SK-N-SH treated with all-trans-retinoic acid at 6 μM for 48 hours (cell line): ENCODE measurements at regions not wholly inside any gene's neighbourhood (a gene's known extent, or its start where the extent isn't known, plus 50 kb on each side); places are given as distances from the start of the nearest gene placed in this dataset.

Experiments used
- BACH2 ChIP-seq: fragments of 250-450 bp; sonication (Bioruptor Pico); IDR thresholded peaks from 2 replicates; pipeline ENCODE4 v1.9.0; 2021; ENCODE audit warnings: mild to moderate bottlenecking, borderline replicate concordance
- ISL1 ChIP-seq: fragments of 250-450 bp; sonication (Bioruptor Pico); IDR thresholded peaks from 2 replicates; pipeline ENCODE4 v2.1.2; 2022; ENCODE audit warnings: mild to moderate bottlenecking, moderate library complexity
- ZNF70 ChIP-seq: fragments of 450-650 bp; formaldehyde crosslinking; IDR thresholded peaks from 2 replicates; pipeline ENCODE4 v1.5.0; 2020; ENCODE audit warnings: mild to moderate bottlenecking, moderate library complexity
- TF ChIP-seq, protein P1 (sequence below): fragments of 250-450 bp; sonication (Bioruptor Pico); IDR thresholded peaks from 2 replicates; pipeline ENCODE4 v1.8.0; 2020; ENCODE audit warnings: mild to moderate bottlenecking, moderate library complexity, borderline replicate concordance

DNA sequence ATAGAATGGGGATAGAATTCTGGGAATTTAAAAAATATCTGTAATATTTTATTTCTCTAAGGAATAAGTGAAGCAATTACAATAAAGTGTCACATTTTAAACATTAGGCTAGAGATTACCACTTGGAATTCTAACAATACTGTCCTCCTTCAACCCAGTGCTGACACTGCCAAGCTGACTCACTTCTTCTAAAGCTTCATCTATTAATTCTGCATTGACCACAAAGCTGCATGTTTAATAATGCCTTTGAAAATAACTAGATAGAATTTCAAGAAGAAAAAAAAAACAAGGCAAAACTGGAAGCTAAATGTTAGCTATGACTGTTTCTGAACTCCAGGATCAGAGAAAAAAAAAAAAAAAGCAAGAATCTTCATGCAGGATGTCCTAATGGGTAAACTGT is 970.7 kb upstream of the FBXO33 start:
- TF ChIP-seq BACH2 (CRISPR knock-in tag) (no peak), ISL1 (CRISPR knock-in tag) (no peak), ZNF70 (no peak)
- TF ChIP-seq, protein P1, sequence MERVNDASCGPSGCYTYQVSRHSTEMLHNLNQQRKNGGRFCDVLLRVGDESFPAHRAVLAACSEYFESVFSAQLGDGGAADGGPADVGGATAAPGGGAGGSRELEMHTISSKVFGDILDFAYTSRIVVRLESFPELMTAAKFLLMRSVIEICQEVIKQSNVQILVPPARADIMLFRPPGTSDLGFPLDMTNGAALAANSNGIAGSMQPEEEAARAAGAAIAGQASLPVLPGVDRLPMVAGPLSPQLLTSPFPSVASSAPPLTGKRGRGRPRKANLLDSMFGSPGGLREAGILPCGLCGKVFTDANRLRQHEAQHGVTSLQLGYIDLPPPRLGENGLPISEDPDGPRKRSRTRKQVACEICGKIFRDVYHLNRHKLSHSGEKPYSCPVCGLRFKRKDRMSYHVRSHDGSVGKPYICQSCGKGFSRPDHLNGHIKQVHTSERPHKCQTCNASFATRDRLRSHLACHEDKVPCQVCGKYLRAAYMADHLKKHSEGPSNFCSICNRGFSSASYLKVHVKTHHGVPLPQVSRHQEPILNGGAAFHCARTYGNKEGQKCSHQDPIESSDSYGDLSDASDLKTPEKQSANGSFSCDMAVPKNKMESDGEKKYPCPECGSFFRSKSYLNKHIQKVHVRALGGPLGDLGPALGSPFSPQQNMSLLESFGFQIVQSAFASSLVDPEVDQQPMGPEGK = no peak
